Chondrocyte (in vitro differentiated cells): ENCODE measurements at regions not wholly inside any gene's neighbourhood (a gene's known extent, or its start where the extent isn't known, plus 50 kb on each side); places are given as distances from the start of the nearest gene placed in this dataset.

Experiments used
- DNase-seq: peaks from one replicate; pipeline ENCODE4 v3.0.0; 2021; ENCODE audit warnings: mixed read lengths, low spot score
- H3K27ac Mint-ChIP-seq: one replicate; pipeline ENCODE4 v1.8.0; 2021; ENCODE audit warnings: mild to moderate bottlenecking, moderate library complexity, mixed read lengths; ENCODE audit not compliant: unreplicated experiment
- H3K27me3 Mint-ChIP-seq: 2 replicates; pipeline ENCODE4 v1.8.0; 2021; ENCODE audit warnings: low read depth, mixed read lengths
- H3K36me3 Mint-ChIP-seq: 2 replicates; pipeline ENCODE4 v1.8.0; 2021; ENCODE audit warnings: low read depth, mixed read lengths
- H3K4me1 Mint-ChIP-seq: 2 replicates; pipeline ENCODE4 v1.8.0; 2021; ENCODE audit warnings: low read depth, mild to moderate bottlenecking, mixed read lengths
- H3K4me3 Mint-ChIP-seq: one replicate; pipeline ENCODE4 v1.8.0; 2021; ENCODE audit warnings: mild to moderate bottlenecking, moderate library complexity, mixed read lengths; ENCODE audit not compliant: unreplicated experiment
- H3K9me3 Mint-ChIP-seq: 2 replicates; pipeline ENCODE4 v1.8.0; 2021; ENCODE audit warnings: low read depth, mixed read lengths
- TF ChIP-seq, protein P1 (sequence below): fragments of 200-600 bp; sonication (generic); IDR thresholded peaks from 2 replicates; pipeline ENCODE4 v1.5.0; 2021; ENCODE audit warnings: antibody characterized with exemption, mild to moderate bottlenecking, moderate library complexity

GRCh38 chr2:118763797-118764196, 83.7 kb downstream of the EN1 start:
- H3K4me3 Mint-ChIP-seq: no peak overlapping the region
- DNase-seq: no peak
- peaks cover 51% of the 10 kb centered on the region for H3K27me3 Mint-ChIP-seq
- peaks cover 7% of the 10 kb centered on the region for H3K9me3 Mint-ChIP-seq
- no peaks in the 10 kb centered on the region for H3K36me3 Mint-ChIP-seq
- no peaks in the 10 kb centered on the region for H3K4me1 Mint-ChIP-seq
- H3K27ac Mint-ChIP-seq: no peak overlapping the region
- TF ChIP-seq, protein P1, sequence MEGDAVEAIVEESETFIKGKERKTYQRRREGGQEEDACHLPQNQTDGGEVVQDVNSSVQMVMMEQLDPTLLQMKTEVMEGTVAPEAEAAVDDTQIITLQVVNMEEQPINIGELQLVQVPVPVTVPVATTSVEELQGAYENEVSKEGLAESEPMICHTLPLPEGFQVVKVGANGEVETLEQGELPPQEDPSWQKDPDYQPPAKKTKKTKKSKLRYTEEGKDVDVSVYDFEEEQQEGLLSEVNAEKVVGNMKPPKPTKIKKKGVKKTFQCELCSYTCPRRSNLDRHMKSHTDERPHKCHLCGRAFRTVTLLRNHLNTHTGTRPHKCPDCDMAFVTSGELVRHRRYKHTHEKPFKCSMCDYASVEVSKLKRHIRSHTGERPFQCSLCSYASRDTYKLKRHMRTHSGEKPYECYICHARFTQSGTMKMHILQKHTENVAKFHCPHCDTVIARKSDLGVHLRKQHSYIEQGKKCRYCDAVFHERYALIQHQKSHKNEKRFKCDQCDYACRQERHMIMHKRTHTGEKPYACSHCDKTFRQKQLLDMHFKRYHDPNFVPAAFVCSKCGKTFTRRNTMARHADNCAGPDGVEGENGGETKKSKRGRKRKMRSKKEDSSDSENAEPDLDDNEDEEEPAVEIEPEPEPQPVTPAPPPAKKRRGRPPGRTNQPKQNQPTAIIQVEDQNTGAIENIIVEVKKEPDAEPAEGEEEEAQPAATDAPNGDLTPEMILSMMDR: peak; percentile 35

- TF ChIP-seq, protein P1: no peak
- Mint-ChIP-seq H3K27me3 (peaks cover 50% of the 10 kb centered on the region), H3K9me3 (peaks cover 7% of the 10 kb centered on the region)
Measured at GRCh38 chr2:118762290-118762689, 85.2 kb downstream of the EN1 start.

GRCh38 chr2:118761771-118762170, 85.7 kb downstream of the EN1 start:
- peaks cover 50% of the 10 kb centered on the region for H3K27me3 Mint-ChIP-seq

More at GRCh38 chr2:118762290-118762689, 85.2 kb downstream of the EN1 start:
- H3K36me3 Mint-ChIP-seq: no peaks in the 10 kb centered on the region
- H3K4me3 Mint-ChIP-seq: no peak overlapping the region
- H3K4me1 Mint-ChIP-seq: no peaks in the 10 kb centered on the region
- no peak for DNase-seq
- H3K27ac Mint-ChIP-seq: no peak overlapping the region

GRCh38 chr2:118755901-118756300, 91.5 kb downstream of the EN1 start:
- no peak overlapping the region for H3K27ac Mint-ChIP-seq
- H3K27me3 Mint-ChIP-seq: peaks cover 30% of the 10 kb centered on the region
- H3K4me1 Mint-ChIP-seq: no peaks in the 10 kb centered on the region
- no peak overlapping the region for H3K4me3 Mint-ChIP-seq
- DNase-seq: no peak
- H3K9me3 Mint-ChIP-seq: peaks cover 7% of the 10 kb centered on the region
- H3K36me3 Mint-ChIP-seq: no peaks in the 10 kb centered on the region
- TF ChIP-seq, protein P1: no peak

More at GRCh38 chr2:118761771-118762170, 85.7 kb downstream of the EN1 start:
- Mint-ChIP-seq H3K36me3 (no peaks in the 10 kb centered on the region), H3K9me3 (peaks cover 7% of the 10 kb centered on the region), H3K4me3 (no peak overlapping the region), H3K27ac (no peak overlapping the region), H3K4me1 (no peaks in the 10 kb centered on the region)
- TF ChIP-seq, protein P1: no peak
- no peak for DNase-seq

- no peak overlapping the region for H3K4me3 Mint-ChIP-seq
- no peak for DNase-seq
Measured at GRCh38 chr2:118755384-118755783, 92.1 kb downstream of the EN1 start.

More at GRCh38 chr2:118755384-118755783, 92.1 kb downstream of the EN1 start:
- no peak overlapping the region for H3K27ac Mint-ChIP-seq
- H3K4me1 Mint-ChIP-seq: no peaks in the 10 kb centered on the region
- H3K36me3 Mint-ChIP-seq: no peaks in the 10 kb centered on the region
- peaks cover 26% of the 10 kb centered on the region for H3K27me3 Mint-ChIP-seq
- H3K9me3 Mint-ChIP-seq: peaks cover 7% of the 10 kb centered on the region
- TF ChIP-seq, protein P1: no peak
